Tibial nerve (tissue), 4 donors: ENCODE measurements at regions not wholly inside any gene's neighbourhood (a gene's known extent, or its start where the extent isn't known, plus 50 kb on each side); places are given as distances from the start of the nearest gene placed in this dataset.

Experiments used
- DNase-seq, 2 donors: peaks; one replicate each; pipeline ENCODE4 v3.0.0-alpha.2; 2019; ENCODE audit warnings: low spot score in 2 of 2
- H3K27ac ChIP-seq, 4 donors: fragments of 200-600 bp; sonication (generic) in 3 of 4; one replicate each; pipeline ENCODE4 v1.5.1; 2017 to 2019; ENCODE audit warnings: mild to moderate bottlenecking in 1 of 4
- H3K27me3 ChIP-seq, 2 donors: fragments of 200-600 bp; sonication (generic) in 1 of 2; one replicate each; pipeline versions ENCODE4 v1.5.1 to v1.6.0; 2017 to 2019
- H3K36me3 ChIP-seq, 3 donors: fragments of 200-600 bp; sonication (generic); one replicate each; pipeline ENCODE4 v1.5.1; 2018 to 2019
- H3K4me1 ChIP-seq, 4 donors: fragments of 200-600 bp; sonication (generic) in 3 of 4; one replicate each; pipeline ENCODE4 v1.5.1; 2017 to 2019
- H3K4me3 ChIP-seq, 4 donors: fragments of 200-600 bp; sonication (generic) in 3 of 4; one replicate each; pipeline ENCODE4 v1.5.1; 2017 to 2019; ENCODE audit warnings: mild to moderate bottlenecking in 1 of 4, moderate library complexity in 1 of 4
- H3K9me3 ChIP-seq, 4 donors: fragments of 200-600 bp; sonication (generic) in 3 of 4; one replicate each; pipeline ENCODE4 v1.5.1; 2017 to 2019
- EP300 ChIP-seq, 2 donors: sonication (generic); formaldehyde crosslinking; IDR thresholded peaks; one replicate each; pipeline ENCODE4 v1.6.1; 2017; ENCODE audit warnings: antibody characterized with exemption in 2 of 2, mild to moderate bottlenecking in 1 of 2
- POLR2A ChIP-seq, 2 donors: fragments of 450-650 bp; IDR thresholded peaks; one replicate each; pipeline ENCODE4 v1.6.1; 2017; ENCODE audit warnings: antibody characterized with exemption in 2 of 2, mild to moderate bottlenecking in 2 of 2, moderate library complexity in 2 of 2
- WGBS, 2 donors: methylation state at CpG; one replicate each; pipeline ENCODE4 v1.1.5; 2018; 5-methylcytosine and 5-hydroxymethylcytosine counted together
- TF ChIP-seq, protein P1 (sequence below), 5 experiments: fragments of 200-600 bp in 3 of 5; fragments of 450-650 bp in 2 of 5; sonication (generic) in 3 of 5; IDR thresholded peaks; one replicate each; pipeline ENCODE4 v1.5.1; 2016 to 2019; ENCODE audit warnings: antibody characterized with exemption in 5 of 5, mild to moderate bottlenecking in 3 of 5, moderate library complexity in 2 of 5

DNA sequence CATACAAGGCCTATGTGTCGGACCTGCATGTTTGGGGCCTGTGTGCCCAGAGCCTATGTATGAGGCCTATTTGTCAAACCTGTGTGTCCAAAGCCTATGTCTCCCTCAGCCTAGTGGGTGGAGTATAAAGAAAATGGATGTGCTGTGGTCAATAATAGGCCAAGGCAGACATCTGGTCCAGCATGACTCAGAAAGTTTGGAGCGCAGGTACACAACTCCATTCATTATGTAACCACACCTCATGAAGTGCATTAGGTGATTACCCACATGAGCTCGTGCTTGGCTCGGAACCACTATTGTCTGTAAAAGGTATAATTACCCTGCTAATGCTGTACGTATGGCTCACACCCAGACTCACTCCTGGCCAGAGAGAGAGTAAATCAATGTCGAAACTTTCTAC, 302.4 kb upstream of the POU3F2 start:
- Histone ChIP-seq H3K4me3 (no peak overlapping the region), H3K36me3 (no peaks in the 10 kb centered on the region)

DNA sequence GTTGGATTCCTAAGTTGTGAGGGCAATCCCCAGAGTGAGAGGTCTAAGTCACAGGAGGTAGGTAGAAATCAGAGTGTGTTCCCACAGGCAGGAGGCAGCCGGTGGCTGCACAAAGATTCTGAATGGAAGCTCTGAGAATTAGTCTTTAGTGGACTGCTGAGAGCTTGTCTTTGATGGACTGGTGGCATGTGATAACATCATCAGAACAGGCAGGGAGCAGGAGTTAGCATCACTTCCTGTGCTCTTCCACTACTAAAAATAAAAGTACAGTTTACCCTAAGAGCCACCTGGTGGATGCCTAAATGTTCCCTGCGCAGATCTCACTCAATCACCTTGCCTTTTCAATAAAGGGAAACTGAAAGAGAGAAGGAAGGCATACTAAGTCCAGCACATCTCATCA, 294.6 kb upstream of the POU3F2 start:
- Histone ChIP-seq H3K36me3 (no peaks in the 10 kb centered on the region), H3K27ac (no peak overlapping the region), H3K4me1 (no peaks in the 10 kb centered on the region), H3K4me3 (no peak overlapping the region), H3K27me3 (no peaks in the 10 kb centered on the region), H3K9me3 (no peaks in the 10 kb centered on the region)
- 78 to 80% methylated on average over 2 of the region's 2 CpGs for WGBS, 2 donors
- DNase-seq: no peak
- TF ChIP-seq EP300 (IDR thresholded peaks at IDR 0.05): no peak
- TF ChIP-seq, protein P1, sequence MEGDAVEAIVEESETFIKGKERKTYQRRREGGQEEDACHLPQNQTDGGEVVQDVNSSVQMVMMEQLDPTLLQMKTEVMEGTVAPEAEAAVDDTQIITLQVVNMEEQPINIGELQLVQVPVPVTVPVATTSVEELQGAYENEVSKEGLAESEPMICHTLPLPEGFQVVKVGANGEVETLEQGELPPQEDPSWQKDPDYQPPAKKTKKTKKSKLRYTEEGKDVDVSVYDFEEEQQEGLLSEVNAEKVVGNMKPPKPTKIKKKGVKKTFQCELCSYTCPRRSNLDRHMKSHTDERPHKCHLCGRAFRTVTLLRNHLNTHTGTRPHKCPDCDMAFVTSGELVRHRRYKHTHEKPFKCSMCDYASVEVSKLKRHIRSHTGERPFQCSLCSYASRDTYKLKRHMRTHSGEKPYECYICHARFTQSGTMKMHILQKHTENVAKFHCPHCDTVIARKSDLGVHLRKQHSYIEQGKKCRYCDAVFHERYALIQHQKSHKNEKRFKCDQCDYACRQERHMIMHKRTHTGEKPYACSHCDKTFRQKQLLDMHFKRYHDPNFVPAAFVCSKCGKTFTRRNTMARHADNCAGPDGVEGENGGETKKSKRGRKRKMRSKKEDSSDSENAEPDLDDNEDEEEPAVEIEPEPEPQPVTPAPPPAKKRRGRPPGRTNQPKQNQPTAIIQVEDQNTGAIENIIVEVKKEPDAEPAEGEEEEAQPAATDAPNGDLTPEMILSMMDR (IDR thresholded peaks at IDR 0.05): no peak
- no peak for TF ChIP-seq POLR2A (IDR thresholded peaks at IDR 0.05)

More for the DNA sequence above, 302.4 kb upstream of the POU3F2 start:
- H3K27ac ChIP-seq: no peak overlapping the region
- no peak for DNase-seq
- TF ChIP-seq, protein P1 (IDR thresholded peaks at IDR 0.05): no peak
- no peak for TF ChIP-seq EP300 (IDR thresholded peaks at IDR 0.05)
- TF ChIP-seq POLR2A (IDR thresholded peaks at IDR 0.05): no peak
- H3K4me1 ChIP-seq: no peaks in the 10 kb centered on the region
- WGBS, 2 donors: 83 to 95% methylated on average over 6 of the region's 6 CpGs
- no peaks in the 10 kb centered on the region for H3K27me3 ChIP-seq
- H3K9me3 ChIP-seq: no peaks in the 10 kb centered on the region

DNA sequence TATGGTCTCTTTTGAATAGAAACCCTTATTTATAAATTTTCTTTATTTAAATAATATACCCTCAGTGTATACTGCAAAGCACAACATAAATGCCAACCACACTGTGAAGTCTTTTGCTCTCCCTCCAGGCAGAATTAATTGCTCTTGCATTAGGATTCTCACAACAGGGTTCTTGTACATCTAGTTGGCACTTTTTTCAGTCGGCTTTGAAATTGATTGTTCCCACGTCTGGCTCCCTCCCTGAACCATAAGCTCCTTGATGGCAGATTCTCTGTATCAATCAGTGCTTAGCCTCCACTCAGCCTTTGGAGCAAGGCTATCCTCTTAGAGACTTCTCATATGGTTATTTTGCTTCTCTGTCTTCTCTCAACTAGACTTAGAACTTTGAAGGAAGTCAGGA, 288.0 kb upstream of the POU3F2 start:
- Histone ChIP-seq H3K4me1 (no peaks in the 10 kb centered on the region), H3K27ac (no peak overlapping the region), H3K27me3 (no peaks in the 10 kb centered on the region), H3K4me3 (no peak overlapping the region), H3K9me3 (no peaks in the 10 kb centered on the region), H3K36me3 (no peaks in the 10 kb centered on the region)
- WGBS, 2 donors: 40 to 54% methylated on average over 2 of the region's 2 CpGs
- no peak for DNase-seq
- TF ChIP-seq POLR2A (IDR thresholded peaks at IDR 0.05) (no peak), EP300 (IDR thresholded peaks at IDR 0.05) (no peak)
- TF ChIP-seq, protein P1 (IDR thresholded peaks at IDR 0.05): no peak

DNA sequence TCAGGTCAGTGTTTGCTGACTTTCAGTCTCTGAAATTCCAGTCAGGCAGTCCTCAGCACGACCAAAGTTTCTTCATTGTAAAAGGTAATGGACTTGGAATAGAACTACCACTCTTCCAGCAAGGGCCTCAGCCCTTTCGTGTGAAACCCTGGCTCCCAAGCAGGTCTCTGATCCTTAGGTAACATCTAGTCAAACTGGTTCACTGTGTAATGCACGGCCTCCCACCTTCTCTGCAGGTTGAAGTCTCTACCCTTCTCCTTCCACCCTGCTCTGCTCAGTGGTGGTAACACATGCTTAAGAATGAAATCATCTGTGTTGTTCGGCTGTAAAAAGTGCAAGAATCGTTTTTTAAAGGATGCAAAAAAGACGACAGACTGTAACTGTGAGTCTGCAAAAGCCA, 287.2 kb upstream of the POU3F2 start:
- WGBS, 2 donors: 64 to 65% methylated on average over 6 of the region's 6 CpGs
- Histone ChIP-seq H3K4me3 (no peak overlapping the region), H3K27me3 (no peaks in the 10 kb centered on the region), H3K4me1 (no peaks in the 10 kb centered on the region), H3K9me3 (no peaks in the 10 kb centered on the region), H3K27ac (no peak overlapping the region), H3K36me3 (no peaks in the 10 kb centered on the region)
- no peak for DNase-seq
- TF ChIP-seq EP300 (IDR thresholded peaks at IDR 0.05) (no peak), POLR2A (IDR thresholded peaks at IDR 0.05) (no peak)
- TF ChIP-seq, protein P1 (IDR thresholded peaks at IDR 0.05): no peak

DNA sequence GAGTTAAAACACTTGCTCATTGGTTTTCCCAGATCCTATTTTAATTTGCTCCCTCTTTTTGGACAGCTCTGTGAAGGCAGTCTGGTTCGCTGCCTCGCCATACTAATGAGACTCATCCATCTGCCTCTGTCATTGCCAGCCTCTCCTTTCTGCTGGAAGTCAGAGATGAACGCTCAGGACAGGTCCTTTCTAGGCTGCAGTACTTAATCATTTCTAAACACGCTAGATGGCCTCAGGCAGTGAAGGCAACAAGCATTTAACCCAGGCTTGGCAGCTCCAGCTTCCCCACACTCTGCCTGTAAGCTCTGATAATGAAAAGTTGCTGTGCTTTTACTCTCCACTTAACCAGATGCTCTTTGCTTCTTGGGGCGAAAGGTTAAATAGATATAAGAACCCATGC, 286.7 kb upstream of the POU3F2 start:
- H3K27ac ChIP-seq: no peak overlapping the region
- no peaks in the 10 kb centered on the region for H3K4me1 ChIP-seq
- no peak overlapping the region for H3K4me3 ChIP-seq
- 64 to 65% methylated on average over 5 of the region's 5 CpGs for WGBS, 2 donors
- no peaks in the 10 kb centered on the region for H3K27me3 ChIP-seq
- H3K9me3 ChIP-seq: no peaks in the 10 kb centered on the region
- no peaks in the 10 kb centered on the region for H3K36me3 ChIP-seq
- no peak for DNase-seq
- TF ChIP-seq EP300 (IDR thresholded peaks at IDR 0.05) (no peak), POLR2A (IDR thresholded peaks at IDR 0.05) (no peak)
- TF ChIP-seq, protein P1 (IDR thresholded peaks at IDR 0.05): no peak
